Endothelial cell of umbilical vein (primary cell): ENCODE measurements at regions not wholly inside any gene's neighbourhood (a gene's known extent, or its start where the extent isn't known, plus 50 kb on each side); places are given as distances from the start of the nearest gene placed in this dataset.

Experiments
- BruUV-seq: library from RNA; stranded (reverse); fragments of 400-500 nt; replicated peaks from 2 replicates; lab custom pipeline; 2021; lab: Mats Ljungman, UMichigan
- CTCF ChIA-PET: fragments of 300-600, 350-600 bp; sonication (Branson Sonifier 250); formaldehyde crosslinking; loops from one replicate; lab custom pipeline; 2021; ENCODE audit warnings: antibody characterized with exemption, inconsistent platforms; lab: Charles Lee
- POLR2A ChIA-PET: fragments of 300-600, 350-600 bp; sonication (Branson Sonifier 250); formaldehyde crosslinking; loops from one replicate; lab custom pipeline; 2021; ENCODE audit warnings: antibody characterized with exemption, inconsistent platforms; lab: Charles Lee
- DNase-seq: peaks from one replicate; pipeline ENCODE4 v3.0.0-alpha.2; 2011; ENCODE audit warnings: low read depth, low spot score
- FAIRE-seq: peaks from 2 replicates; lab custom pipeline; 2011; peaks lifted over from hg19 to GRCh38; lab: Jason Lieb, UNC
- H2AFZ ChIP-seq: 2 replicates; pipeline ENCODE4 v1.6.0; 2012; ENCODE audit warnings: low read depth, low read length, control low read depth, inconsistent platforms
- H3K27ac ChIP-seq: 2 replicates; pipeline ENCODE4 v1.5.1; 2011; ENCODE audit warnings: low read depth, mild to moderate bottlenecking, control low read depth, low read length, moderate library complexity; ENCODE audit not compliant: insufficient read depth
- H3K27me3 ChIP-seq, 2 experiments: 2 replicates each; pipeline versions ENCODE4 v1.6.0 to v1.6.1; 2011; ENCODE audit warnings: low read length in 2 of 2, mixed read lengths in 1 of 2; ENCODE audit not compliant: control insufficient read depth in 2 of 2, insufficient read depth in 2 of 2
- H3K36me3 ChIP-seq, 2 experiments: 2 replicates in 1 of 2; 3 replicates in 1 of 2; pipeline ENCODE4 v1.5.1; 2011; ENCODE audit warnings: low read length in 2 of 2, mild to moderate bottlenecking in 1 of 2, moderate library complexity in 1 of 2; ENCODE audit not compliant: control insufficient read depth in 2 of 2, insufficient read depth in 2 of 2; ENCODE audit errors: extremely low read depth in 1 of 2
- H3K4me1 ChIP-seq: 3 replicates; pipeline ENCODE4 v1.5.1; 2011; ENCODE audit warnings: mild to moderate bottlenecking, low read length; ENCODE audit not compliant: control insufficient read depth, insufficient read depth; ENCODE audit errors: extremely low read depth
- H3K4me2 ChIP-seq: 2 replicates; pipeline ENCODE4 v1.6.1; 2011; ENCODE audit warnings: low read length, control low read depth, mixed read lengths; ENCODE audit not compliant: insufficient read depth
- H3K4me3 ChIP-seq, 3 experiments: fragments of 200-600 bp in 1 of 3; sonication (generic), shearing (Covaris generic) in 1 of 3; replicated peaks in 1 of 3; 2 replicates each; pipeline ENCODE4 v1.5.1; 2011 to 2016; ENCODE audit warnings: control low read depth in 3 of 3, low read length in 3 of 3, mild to moderate bottlenecking in 2 of 3, inconsistent platforms in 1 of 3, low read depth in 1 of 3, moderate library complexity in 1 of 3; ENCODE audit not compliant: insufficient read depth in 1 of 3
- H3K79me2 ChIP-seq: 2 replicates; pipeline ENCODE4 v1.6.0; 2012; ENCODE audit warnings: low read length, inconsistent platforms; ENCODE audit not compliant: control insufficient read depth, insufficient read depth
- H3K9ac ChIP-seq: replicated peaks from 2 replicates; pipeline ENCODE3; 2011; ENCODE audit warnings: low read length, control low read depth; ENCODE audit not compliant: insufficient read depth; ENCODE audit errors: extremely low read depth
- H3K9me1 ChIP-seq: replicated peaks from 3 replicates; pipeline ENCODE4 v1.6.0; 2011; ENCODE audit warnings: mild to moderate bottlenecking, low read length; ENCODE audit not compliant: control insufficient read depth, insufficient read depth; ENCODE audit errors: extremely low read depth
- H3K9me3 ChIP-seq: replicated peaks from 2 replicates; pipeline ENCODE4 v1.5.1; 2012; ENCODE audit warnings: low read length, inconsistent platforms; ENCODE audit not compliant: control insufficient read depth, insufficient read depth
- H4K20me1 ChIP-seq: replicated peaks from 2 replicates; pipeline ENCODE3; 2011; ENCODE audit warnings: mild to moderate bottlenecking, low read length; ENCODE audit not compliant: control insufficient read depth, insufficient read depth; ENCODE audit errors: extremely low read depth
- CTCF ChIP-seq, 2 donors: IDR thresholded peaks; 1 replicate in 1 of 2; 2 replicates in 1 of 2; pipeline ENCODE4 v1.5.1; 2011; ENCODE audit warnings: low read length in 2 of 2, mild to moderate bottlenecking in 2 of 2, moderate library complexity in 2 of 2, control low read depth in 1 of 2, inconsistent platforms in 1 of 2, low read depth in 1 of 2; ENCODE audit not compliant: insufficient read depth in 1 of 2; ENCODE audit errors: extremely low read depth in 1 of 2
- EZH2 ChIP-seq: IDR thresholded peaks from 2 replicates; pipeline ENCODE4 v1.6.1; 2012; ENCODE audit warnings: borderline replicate concordance, low read depth, mild to moderate bottlenecking, moderate library complexity, low read length, inconsistent platforms; ENCODE audit not compliant: severe bottlenecking
- FOS ChIP-seq: IDR thresholded peaks from 2 replicates; pipeline ENCODE4 v1.6.1; 2011; ENCODE audit warnings: mild to moderate bottlenecking, low read length, moderate library complexity, borderline replicate concordance; ENCODE audit not compliant: insufficient read depth
- GATA2 ChIP-seq: IDR thresholded peaks from 2 replicates; pipeline ENCODE4 v1.7.0; 2011; ENCODE audit warnings: low read depth, mild to moderate bottlenecking, moderate library complexity, mixed read lengths, low read length; ENCODE audit not compliant: insufficient read length, insufficient read depth
- JUN ChIP-seq: IDR thresholded peaks from 2 replicates; pipeline ENCODE4 v1.6.1; 2011; ENCODE audit warnings: borderline replicate concordance, low read depth; ENCODE audit not compliant: insufficient read length, insufficient read depth
- MAX ChIP-seq: IDR thresholded peaks from 2 replicates; pipeline ENCODE4 v1.6.1; 2011; ENCODE audit not compliant: insufficient read depth, insufficient read length
- MYC ChIP-seq: IDR thresholded peaks from one replicate; pipeline ENCODE4 v1.6.1; 2011; ENCODE audit warnings: mild to moderate bottlenecking, low read depth, low read length
- POLR2A ChIP-seq: IDR thresholded peaks from 2 replicates; pipeline ENCODE4 v1.6.1; 2012; ENCODE audit warnings: low read depth, mild to moderate bottlenecking, control low read depth, low read length
- POLR2AphosphoS5 ChIP-seq: IDR thresholded peaks from 2 replicates; pipeline ENCODE4 v1.6.1; 2012; ENCODE audit warnings: low read depth, mild to moderate bottlenecking, control low read depth, low read length, moderate library complexity; ENCODE audit not compliant: insufficient read depth
- dilution Hi-C: fragments of 300-500 bp; cut with MboI; formaldehyde crosslinking; loops from one replicate; pipeline ENCODE4 v1.15.0; 2019; ENCODE audit warnings: low sequenced_read_pairs; ENCODE audit not compliant: extremely low pct_ligation_motif_present
- intact Hi-C: fragments of 100-400 bp; cut with micrococcal nuclease; formaldehyde crosslinking; loops from one replicate; pipeline ENCODE4 v1.10.0; 2022

GRCh38 chr6:135722190-135722589 is 129.3 kb upstream of the PDE7B start:
- dilution Hi-C loops, result no loop called here
- peak overlapping the region; percentile 53 for H3K4me2 ChIP-seq
- H4K20me1 ChIP-seq, result no peaks in the 10 kb centered on the region
- no peaks in the 10 kb centered on the region for H3K9me1 ChIP-seq
- H3K4me3 ChIP-seq, result peak overlapping the region in 1 of 3 experiments; percentile 20
- H3K9me3 ChIP-seq, result no peaks in the 10 kb centered on the region
- intact Hi-C loops, result loop anchor here (2.0 kb wide), 1 partner anchor 185 kb away; no protein-coding TSS in a partner anchor
- TF ChIP-seq EZH2 (no peak), FOS (no peak), CTCF (IDR thresholded peaks at IDR 0.05; ENCODE audit: extremely low read depth in 1 of 2, insufficient read depth in 1 of 2, low read depth in 1 of 2, low read length in 2 of 2) (no peak), GATA2 (no peak), MYC (no peak), JUN (no peak), POLR2AphosphoS5 (no peak), POLR2A (no peak), MAX (no peak)
- ChIA-PET CTCF (interaction anchor here (1.0 to 1.1 kb wide), 2 partner anchors 13 to 595 kb away, joined by 3 read pairs; no protein-coding TSS in a partner anchor), POLR2A (no interaction called here)
- H3K4me1 ChIP-seq, result peaks cover 15% of the 10 kb centered on the region
- H3K9ac ChIP-seq, result peak overlapping the region; percentile 42
- no peaks in the 10 kb centered on the region for H3K27me3 ChIP-seq
- no peak overlapping the region for H2AFZ ChIP-seq
- DNase-seq (peak; percentile 62), FAIRE-seq (peak; percentile 31)
- peak overlapping the region; percentile 62 for H3K27ac ChIP-seq
- no peaks in the 10 kb centered on the region for H3K79me2 ChIP-seq
- BruUV-seq, result no TSS peak
- H3K36me3 ChIP-seq, result no peaks in the 10 kb centered on the region
